GM18861 (cell line): ENCODE measurements at regions not wholly inside any gene's neighbourhood (a gene's known extent, or its start where the extent isn't known, plus 50 kb on each side); places are given as distances from the start of the nearest gene placed in this dataset.

Experiments used
- ATAC-seq: cut with Tn5 transposase; IDR thresholded peaks from one replicate; pipeline ENCODE4 v1.9.1; 2021; ENCODE audit not compliant: unreplicated experiment

DNA sequence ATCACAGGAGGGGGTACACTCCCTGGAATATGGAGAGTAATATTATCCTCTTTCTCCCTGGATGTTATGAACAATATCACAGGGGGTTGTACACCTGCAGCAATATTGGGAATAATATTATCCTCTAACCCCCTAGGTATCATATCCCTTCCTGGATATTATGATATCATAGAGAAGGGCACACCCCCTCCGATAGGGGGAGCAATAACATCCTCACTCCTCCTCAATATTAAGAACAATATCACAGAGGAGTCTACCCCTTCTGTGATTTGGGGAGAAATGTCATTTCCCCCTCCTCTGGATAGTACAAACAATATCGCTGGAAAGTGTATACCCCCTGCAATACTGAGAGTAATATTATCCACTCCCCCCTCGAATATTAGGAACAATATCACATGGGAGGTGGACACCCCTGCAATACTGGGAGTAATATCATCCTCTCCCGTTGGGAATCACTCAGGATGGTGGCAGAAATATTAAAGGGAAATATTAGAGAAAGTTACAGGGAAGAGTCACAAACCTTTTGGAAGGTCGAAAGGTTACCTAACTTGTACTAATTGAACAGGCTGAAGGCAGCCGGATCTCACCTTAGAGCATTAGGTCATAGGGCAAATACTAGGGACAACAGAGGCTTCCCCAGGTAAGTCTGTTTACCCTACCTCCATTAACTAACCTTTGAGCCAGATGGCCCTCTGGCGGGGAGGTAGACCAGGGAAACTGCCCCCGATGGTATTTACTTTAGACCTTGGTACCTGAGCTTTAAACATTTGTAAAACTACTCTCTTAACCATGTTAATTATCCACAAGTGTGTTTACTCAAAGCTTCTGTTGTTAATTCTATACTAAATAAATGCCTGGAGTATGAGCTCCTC is 57.5 kb upstream of the FREM1 start:
- ATAC-seq, result no peak

DNA sequence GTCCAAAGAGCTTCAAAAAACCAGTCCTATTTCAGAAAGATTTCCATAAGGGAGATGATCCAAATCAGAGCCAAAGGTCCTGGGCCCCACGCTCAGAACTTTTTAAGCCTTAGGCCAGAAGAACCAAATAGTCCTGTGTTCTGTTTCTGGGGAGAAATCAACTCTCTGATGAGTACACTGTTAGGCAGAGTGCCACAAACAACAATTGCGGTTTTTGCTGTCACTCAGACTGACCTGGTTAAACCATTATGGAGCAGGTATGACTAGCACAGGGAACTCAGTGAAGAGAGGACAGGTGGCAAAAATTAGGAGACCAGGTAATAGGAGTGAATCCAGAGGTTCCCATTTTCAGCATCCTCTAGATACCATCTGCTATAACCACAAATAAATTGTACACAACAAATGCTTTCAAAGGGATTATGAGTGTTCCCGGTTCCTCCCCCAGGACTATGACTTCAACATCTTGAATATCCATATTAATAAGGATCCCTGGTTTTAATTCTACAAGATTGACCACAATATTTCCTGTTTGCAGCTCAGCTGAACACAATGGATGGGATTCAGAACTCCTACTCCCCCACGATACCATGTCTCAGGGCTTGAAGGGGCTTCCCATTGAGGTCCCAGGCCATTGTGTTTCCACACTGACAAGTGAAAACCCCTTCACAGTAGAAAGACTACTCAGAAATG is 52.1 kb upstream of the FREM1 start:
- ATAC-seq, result no peak

DNA sequence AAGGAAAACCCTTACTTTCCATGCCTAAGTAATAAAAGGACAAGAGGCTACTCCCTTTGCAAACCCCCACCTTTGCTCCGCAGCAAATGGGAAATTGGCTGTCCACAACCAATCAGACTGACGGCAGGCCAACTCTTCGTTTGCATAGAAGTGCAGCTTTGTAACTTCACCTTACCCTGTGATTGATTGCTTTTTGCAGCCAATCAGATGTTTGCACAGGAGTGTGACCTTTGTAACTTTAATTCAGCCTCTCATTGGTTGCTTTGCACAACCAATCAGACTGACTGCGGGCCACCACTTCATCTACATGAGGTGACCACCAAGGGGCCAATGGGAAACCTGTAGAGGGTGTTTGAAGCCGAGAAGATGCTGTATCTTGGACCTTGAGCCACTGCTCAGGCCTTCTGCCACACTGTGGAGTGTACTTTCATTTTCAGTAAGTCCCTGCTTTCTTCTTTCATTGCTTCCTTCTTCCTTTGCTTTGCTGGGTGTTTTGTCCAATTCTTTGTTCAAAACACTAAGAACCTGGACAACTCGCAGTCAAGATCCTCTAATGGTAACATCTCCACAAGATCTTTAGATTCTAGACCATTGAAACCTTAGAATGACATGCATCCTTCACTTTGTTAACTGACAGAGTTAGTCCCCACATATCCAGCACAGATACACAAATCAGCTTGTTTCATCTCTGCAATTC is 51.3 kb upstream of the FREM1 start:
- ATAC-seq, result no peak

DNA sequence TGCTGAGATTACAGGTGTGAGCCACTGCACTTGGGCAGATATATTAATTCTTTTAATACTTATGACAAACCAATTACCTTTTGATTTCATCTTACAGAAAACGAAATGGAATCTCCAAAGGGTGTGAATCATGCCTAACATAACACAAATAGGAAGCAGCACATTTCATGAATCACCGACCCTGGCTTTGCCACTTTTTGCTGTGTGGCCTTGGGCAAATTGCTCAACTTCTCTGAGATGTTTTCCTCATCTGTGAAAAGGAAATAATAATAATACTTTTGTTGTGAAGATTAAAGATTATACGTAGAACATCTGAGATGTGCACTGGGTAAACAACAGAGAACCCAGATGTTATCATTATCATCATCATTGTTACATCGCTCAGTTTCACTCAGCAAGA is 50.7 kb upstream of the FREM1 start:
- ATAC-seq, result no peak
